ENCODE measurements at regions not wholly inside any gene's neighbourhood (a gene's known extent, or its start where the extent isn't known, plus 50 kb on each side); places are given as distances from the start of the nearest gene placed in this dataset.

- Histone ChIP-seq H3K27ac (ENCODE audit: low read depth in 1 of 2, low read length in 1 of 2) (no peak overlapping the region), H3K27me3 (ENCODE audit: control insufficient read depth in 2 of 2, insufficient read depth in 1 of 2, low read length in 1 of 2) (no peaks in the 10 kb centered on the region), H3K36me3 (ENCODE audit: control insufficient read depth in 2 of 2, insufficient read depth in 2 of 2, low read length in 1 of 2) (no peaks in the 10 kb centered on the region), H3K9me3 (ENCODE audit: control insufficient read depth in 2 of 2, insufficient read depth in 1 of 2, low read length in 1 of 2) (no peaks in the 10 kb centered on the region), H3K4me1 (ENCODE audit: control insufficient read depth in 2 of 2, insufficient read depth in 2 of 2, low read length in 2 of 2) (no peaks in the 10 kb centered on the region), H3K4me3 (ENCODE audit: low read length in 2 of 2) (no peak overlapping the region)
- no peak for DNase-seq (ENCODE audit: low read depth in 6 of 9, low spot score in 9 of 9)
Measured at GRCh38 chr4:29559286-29559685, 1160.9 kb upstream of the PCDH7 start.

DNA sequence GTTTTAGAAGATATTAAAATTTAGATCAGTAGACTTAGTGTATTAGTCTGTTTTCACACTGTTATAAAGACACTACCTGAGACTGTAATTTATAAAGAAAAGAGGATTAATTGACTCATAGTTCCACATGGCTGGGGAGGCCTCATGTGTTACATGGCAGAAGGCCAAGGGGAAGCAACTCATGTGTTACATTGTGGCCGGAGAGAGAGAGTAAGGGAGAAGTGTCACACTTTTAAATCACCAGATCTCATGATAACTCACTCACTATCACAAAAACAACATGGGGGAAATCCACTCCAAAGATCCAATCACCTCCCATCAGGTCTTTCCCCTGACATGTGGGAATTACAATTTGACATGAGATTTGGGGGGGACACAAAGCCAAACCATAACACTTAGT is 1159.7 kb upstream of the PCDH7 start:
- Histone ChIP-seq H3K36me3 (ENCODE audit: control insufficient read depth in 2 of 2, insufficient read depth in 2 of 2, low read length in 1 of 2) (no peaks in the 10 kb centered on the region), H3K27ac (ENCODE audit: low read depth in 1 of 2, low read length in 1 of 2) (no peak overlapping the region), H3K4me1 (ENCODE audit: control insufficient read depth in 2 of 2, insufficient read depth in 2 of 2, low read length in 2 of 2) (no peaks in the 10 kb centered on the region), H3K9me3 (ENCODE audit: control insufficient read depth in 2 of 2, insufficient read depth in 1 of 2, low read length in 1 of 2) (no peaks in the 10 kb centered on the region), H3K27me3 (ENCODE audit: control insufficient read depth in 2 of 2, insufficient read depth in 1 of 2, low read length in 1 of 2) (no peaks in the 10 kb centered on the region), H3K4me3 (ENCODE audit: low read length in 2 of 2) (no peak overlapping the region)
- 41% methylated on average over 1 of the region's 1 CpG for WGBS
- no peak for DNase-seq (ENCODE audit: low read depth in 6 of 9, low spot score in 9 of 9)

DNA sequence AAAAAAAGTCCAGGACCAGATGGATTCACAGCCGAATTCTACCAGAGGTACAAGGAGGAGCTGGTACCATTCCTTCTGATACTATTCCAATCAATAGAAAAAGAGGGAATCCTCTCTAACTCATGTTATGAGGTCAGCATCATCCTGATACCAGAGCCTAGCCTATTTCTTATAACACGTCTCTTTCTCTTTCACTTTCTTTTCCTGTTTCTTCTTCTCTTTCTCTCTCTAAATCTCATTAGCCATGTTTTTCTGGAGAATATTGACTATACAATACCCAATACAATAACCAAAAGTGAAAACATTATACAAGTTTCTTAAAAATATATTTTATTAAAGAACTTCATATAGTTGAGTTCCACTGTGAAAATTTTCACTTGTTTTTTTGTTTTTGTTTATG is 1154.9 kb upstream of the PCDH7 start:
- Histone ChIP-seq H3K4me1 (ENCODE audit: control insufficient read depth in 2 of 2, insufficient read depth in 2 of 2, low read length in 2 of 2) (no peaks in the 10 kb centered on the region), H3K36me3 (ENCODE audit: control insufficient read depth in 2 of 2, insufficient read depth in 2 of 2, low read length in 1 of 2) (no peaks in the 10 kb centered on the region), H3K9me3 (ENCODE audit: control insufficient read depth in 2 of 2, insufficient read depth in 1 of 2, low read length in 1 of 2) (no peaks in the 10 kb centered on the region), H3K4me3 (ENCODE audit: low read length in 2 of 2) (no peak overlapping the region), H3K27me3 (ENCODE audit: control insufficient read depth in 2 of 2, insufficient read depth in 1 of 2, low read length in 1 of 2) (no peaks in the 10 kb centered on the region), H3K27ac (ENCODE audit: low read depth in 1 of 2, low read length in 1 of 2) (no peak overlapping the region)
- no peak for DNase-seq (ENCODE audit: low read depth in 6 of 9, low spot score in 9 of 9)
- WGBS, result 86% methylated on average over 2 of the region's 2 CpGs

DNA sequence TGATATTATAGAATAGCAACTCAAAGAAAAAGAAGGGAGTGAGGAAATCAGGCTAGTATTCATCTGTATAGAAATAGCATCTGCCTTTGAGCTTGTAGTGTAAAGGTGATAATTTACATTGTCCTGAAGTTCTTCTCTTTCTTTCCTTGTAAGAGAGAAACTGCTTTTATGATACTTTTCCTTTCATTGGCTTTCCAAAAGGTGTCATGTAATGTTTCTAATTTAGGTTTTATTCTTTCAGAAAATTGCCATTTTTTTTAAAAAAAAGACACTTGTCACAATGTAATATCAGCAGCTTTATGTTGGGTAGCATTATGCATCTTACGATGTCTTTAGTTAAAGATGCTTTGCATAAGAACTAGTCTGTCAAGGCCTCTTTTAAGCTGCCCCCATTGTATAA is 1153.8 kb upstream of the PCDH7 start:
- Histone ChIP-seq H3K4me1 (ENCODE audit: control insufficient read depth in 2 of 2, insufficient read depth in 2 of 2, low read length in 2 of 2) (no peaks in the 10 kb centered on the region), H3K27ac (ENCODE audit: low read depth in 1 of 2, low read length in 1 of 2) (no peak overlapping the region), H3K27me3 (ENCODE audit: control insufficient read depth in 2 of 2, insufficient read depth in 1 of 2, low read length in 1 of 2) (no peaks in the 10 kb centered on the region), H3K9me3 (ENCODE audit: control insufficient read depth in 2 of 2, insufficient read depth in 1 of 2, low read length in 1 of 2) (no peaks in the 10 kb centered on the region), H3K36me3 (ENCODE audit: control insufficient read depth in 2 of 2, insufficient read depth in 2 of 2, low read length in 1 of 2) (no peaks in the 10 kb centered on the region), H3K4me3 (ENCODE audit: low read length in 2 of 2) (no peak overlapping the region)
- WGBS, result 95% methylated on average over 1 of the region's 1 CpG
- DNase-seq (ENCODE audit: low read depth in 6 of 9, low spot score in 9 of 9), result no peak

DNA sequence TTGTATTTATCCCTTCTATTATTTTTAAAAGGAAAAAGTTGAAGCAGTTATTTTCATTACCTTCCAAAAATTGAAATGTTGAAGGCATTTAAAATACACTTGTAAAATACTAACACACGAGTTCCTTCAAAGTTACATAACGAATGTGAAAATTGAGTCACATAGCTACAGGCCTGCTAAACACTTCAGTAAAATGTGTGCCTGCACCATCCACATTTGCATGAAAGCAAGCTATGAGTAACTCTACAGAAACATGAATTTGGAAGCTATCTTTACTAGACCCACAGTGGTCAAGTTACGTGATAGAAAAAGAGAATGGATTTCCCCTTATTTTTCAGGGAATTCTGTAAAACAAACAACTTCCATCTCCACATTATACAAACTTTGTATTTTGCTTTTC is 1148.8 kb upstream of the PCDH7 start:
- Histone ChIP-seq H3K9me3 (ENCODE audit: control insufficient read depth in 2 of 2, insufficient read depth in 1 of 2, low read length in 1 of 2) (no peaks in the 10 kb centered on the region), H3K4me3 (ENCODE audit: low read length in 2 of 2) (no peak overlapping the region), H3K4me1 (ENCODE audit: control insufficient read depth in 2 of 2, insufficient read depth in 2 of 2, low read length in 2 of 2) (no peaks in the 10 kb centered on the region), H3K27me3 (ENCODE audit: control insufficient read depth in 2 of 2, insufficient read depth in 1 of 2, low read length in 1 of 2) (no peaks in the 10 kb centered on the region), H3K27ac (ENCODE audit: low read depth in 1 of 2, low read length in 1 of 2) (no peak overlapping the region), H3K36me3 (ENCODE audit: control insufficient read depth in 2 of 2, insufficient read depth in 2 of 2, low read length in 1 of 2) (no peaks in the 10 kb centered on the region)
- WGBS, result 89% methylated on average over 3 of the region's 3 CpGs
- no peak for DNase-seq (ENCODE audit: low read depth in 6 of 9, low spot score in 9 of 9)

- Histone ChIP-seq H3K27ac (ENCODE audit: low read depth in 1 of 2, low read length in 1 of 2) (no peak overlapping the region), H3K9me3 (ENCODE audit: control insufficient read depth in 2 of 2, insufficient read depth in 1 of 2, low read length in 1 of 2) (no peaks in the 10 kb centered on the region), H3K27me3 (ENCODE audit: control insufficient read depth in 2 of 2, insufficient read depth in 1 of 2, low read length in 1 of 2) (no peaks in the 10 kb centered on the region), H3K4me3 (ENCODE audit: low read length in 2 of 2) (no peak overlapping the region), H3K4me1 (ENCODE audit: control insufficient read depth in 2 of 2, insufficient read depth in 2 of 2, low read length in 2 of 2) (no peaks in the 10 kb centered on the region), H3K36me3 (ENCODE audit: control insufficient read depth in 2 of 2, insufficient read depth in 2 of 2, low read length in 1 of 2) (no peaks in the 10 kb centered on the region)
- no peak for DNase-seq (ENCODE audit: low read depth in 6 of 9, low spot score in 9 of 9)
- WGBS, result 86% methylated on average over 2 of the region's 2 CpGs
Measured at GRCh38 chr4:29578329-29578728, 1141.8 kb upstream of the PCDH7 start.

DNA sequence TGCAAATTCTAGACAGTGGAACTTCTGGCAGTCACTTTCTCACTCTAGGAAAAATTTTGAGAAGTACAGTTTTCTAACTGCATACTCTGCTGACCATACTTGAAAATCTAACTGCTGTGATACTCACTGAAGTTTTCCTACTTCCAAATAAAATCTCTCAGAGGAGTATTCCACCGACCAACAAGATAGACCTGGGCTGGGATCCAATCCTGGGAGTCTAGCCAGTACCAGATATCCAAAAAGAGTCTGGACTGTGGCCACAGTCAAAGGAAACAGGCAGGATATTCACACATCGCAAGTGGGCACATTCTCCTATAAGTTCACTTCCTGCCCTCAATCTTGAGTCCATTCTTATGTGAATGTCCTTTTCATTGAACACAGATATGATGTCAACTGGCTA is 1138.7 kb upstream of the PCDH7 start:
- H3K4me1 ChIP-seq (ENCODE audit: control insufficient read depth in 2 of 2, insufficient read depth in 2 of 2, low read length in 2 of 2), result no peaks in the 10 kb centered on the region
- no peak overlapping the region for H3K4me3 ChIP-seq (ENCODE audit: low read length in 2 of 2)
- no peak for DNase-seq (ENCODE audit: low read depth in 6 of 9, low spot score in 9 of 9)
- H3K36me3 ChIP-seq (ENCODE audit: control insufficient read depth in 2 of 2, insufficient read depth in 2 of 2, low read length in 1 of 2), result no peaks in the 10 kb centered on the region
- no peaks in the 10 kb centered on the region for H3K27me3 ChIP-seq (ENCODE audit: control insufficient read depth in 2 of 2, insufficient read depth in 1 of 2, low read length in 1 of 2)
- no peak overlapping the region for H3K27ac ChIP-seq (ENCODE audit: low read depth in 1 of 2, low read length in 1 of 2)
- no peaks in the 10 kb centered on the region for H3K9me3 ChIP-seq (ENCODE audit: control insufficient read depth in 2 of 2, insufficient read depth in 1 of 2, low read length in 1 of 2)
- 53% methylated on average over 2 of the region's 2 CpGs for WGBS

- Histone ChIP-seq H3K4me1 (ENCODE audit: control insufficient read depth in 2 of 2, insufficient read depth in 2 of 2, low read length in 2 of 2) (no peaks in the 10 kb centered on the region), H3K4me3 (ENCODE audit: low read length in 2 of 2) (no peak overlapping the region), H3K9me3 (ENCODE audit: control insufficient read depth in 2 of 2, insufficient read depth in 1 of 2, low read length in 1 of 2) (no peaks in the 10 kb centered on the region), H3K27ac (ENCODE audit: low read depth in 1 of 2, low read length in 1 of 2) (no peak overlapping the region), H3K27me3 (ENCODE audit: control insufficient read depth in 2 of 2, insufficient read depth in 1 of 2, low read length in 1 of 2) (no peaks in the 10 kb centered on the region), H3K36me3 (ENCODE audit: control insufficient read depth in 2 of 2, insufficient read depth in 2 of 2, low read length in 1 of 2) (no peaks in the 10 kb centered on the region)
- WGBS, result 64% methylated on average over 3 of the region's 3 CpGs
- DNase-seq (ENCODE audit: low read depth in 6 of 9, low spot score in 9 of 9), result no peak
Measured at GRCh38 chr4:29588617-29589016, 1131.6 kb upstream of the PCDH7 start.

DNA sequence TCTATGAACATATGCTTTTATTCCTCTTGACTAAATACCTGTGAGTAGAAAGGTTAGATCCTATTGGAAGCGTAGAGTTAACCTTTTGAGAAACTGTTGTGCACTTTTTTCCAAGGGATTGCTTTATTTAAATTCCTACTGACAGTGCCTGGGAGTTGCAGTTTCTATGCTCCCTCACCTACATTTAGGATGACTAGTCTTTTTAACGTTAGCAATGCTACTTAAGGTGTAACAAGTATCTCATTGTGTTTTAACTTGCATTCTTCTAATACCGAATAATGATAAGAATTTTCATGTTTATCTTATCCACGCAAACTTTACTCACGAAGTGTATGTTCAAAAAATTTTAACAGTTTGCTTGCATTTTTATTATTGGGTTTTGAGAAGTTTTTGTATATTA is 1123.9 kb upstream of the PCDH7 start:
- no peaks in the 10 kb centered on the region for H3K36me3 ChIP-seq (ENCODE audit: control insufficient read depth in 2 of 2, insufficient read depth in 2 of 2, low read length in 1 of 2)
- no peaks in the 10 kb centered on the region for H3K4me1 ChIP-seq (ENCODE audit: control insufficient read depth in 2 of 2, insufficient read depth in 2 of 2, low read length in 2 of 2)
- H3K27ac ChIP-seq (ENCODE audit: low read depth in 1 of 2, low read length in 1 of 2), result no peak overlapping the region
- WGBS, result 92% methylated on average over 5 of the region's 5 CpGs
- H3K4me3 ChIP-seq (ENCODE audit: low read length in 2 of 2), result no peak overlapping the region
- no peak for DNase-seq (ENCODE audit: low read depth in 6 of 9, low spot score in 9 of 9)
- no peaks in the 10 kb centered on the region for H3K27me3 ChIP-seq (ENCODE audit: control insufficient read depth in 2 of 2, insufficient read depth in 1 of 2, low read length in 1 of 2)
- peaks cover 0 to 5% of the 10 kb centered on the region in 2 donors for H3K9me3 ChIP-seq (ENCODE audit: control insufficient read depth in 2 of 2, insufficient read depth in 1 of 2, low read length in 1 of 2)

- H3K9me3 ChIP-seq (ENCODE audit: control insufficient read depth in 2 of 2, insufficient read depth in 1 of 2, low read length in 1 of 2), result no peaks in the 10 kb centered on the region
- no peak overlapping the region for H3K4me3 ChIP-seq (ENCODE audit: low read length in 2 of 2)
- 86% methylated on average over 2 of the region's 2 CpGs for WGBS
- H3K36me3 ChIP-seq (ENCODE audit: control insufficient read depth in 2 of 2, insufficient read depth in 2 of 2, low read length in 1 of 2), result no peaks in the 10 kb centered on the region
- no peak for DNase-seq (ENCODE audit: low read depth in 6 of 9, low spot score in 9 of 9)
- no peaks in the 10 kb centered on the region for H3K27me3 ChIP-seq (ENCODE audit: control insufficient read depth in 2 of 2, insufficient read depth in 1 of 2, low read length in 1 of 2)
- H3K27ac ChIP-seq (ENCODE audit: low read depth in 1 of 2, low read length in 1 of 2), result no peak overlapping the region
- no peaks in the 10 kb centered on the region for H3K4me1 ChIP-seq (ENCODE audit: control insufficient read depth in 2 of 2, insufficient read depth in 2 of 2, low read length in 2 of 2)
Measured at GRCh38 chr4:29619168-29619567, 1101.0 kb upstream of the PCDH7 start.
